ENCODE measurements at regions not wholly inside any gene's neighbourhood (a gene's known extent, or its start where the extent isn't known, plus 50 kb on each side); places are given as distances from the start of the nearest gene placed in this dataset.

DNA sequence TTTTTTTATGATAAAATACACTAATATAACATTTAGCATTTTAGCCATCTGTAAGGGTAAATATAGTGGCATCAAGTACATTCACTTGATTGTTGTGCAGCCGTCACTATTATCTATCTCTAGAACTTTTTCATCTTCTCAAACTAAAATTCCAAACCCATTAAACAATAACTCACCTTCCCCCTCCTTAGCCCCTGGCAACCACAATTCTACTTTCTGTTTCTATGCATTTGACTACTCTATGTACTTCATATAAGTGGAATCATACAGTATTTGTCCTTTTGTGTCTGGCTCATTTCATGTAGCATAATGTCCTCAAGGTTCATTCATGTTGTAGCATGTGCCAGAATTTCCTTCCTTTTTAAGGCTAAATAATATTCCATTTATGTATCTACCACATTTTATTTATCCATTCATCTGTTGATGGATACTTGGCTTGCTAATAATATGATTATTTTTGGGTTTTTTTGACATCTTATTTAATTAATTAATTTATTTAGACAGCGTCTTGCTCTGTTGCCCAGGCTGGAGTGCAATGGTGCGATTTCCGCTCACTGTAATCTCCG is 69.6 kb upstream of the MACF1 start:
- TF ChIP-seq, protein P1, sequence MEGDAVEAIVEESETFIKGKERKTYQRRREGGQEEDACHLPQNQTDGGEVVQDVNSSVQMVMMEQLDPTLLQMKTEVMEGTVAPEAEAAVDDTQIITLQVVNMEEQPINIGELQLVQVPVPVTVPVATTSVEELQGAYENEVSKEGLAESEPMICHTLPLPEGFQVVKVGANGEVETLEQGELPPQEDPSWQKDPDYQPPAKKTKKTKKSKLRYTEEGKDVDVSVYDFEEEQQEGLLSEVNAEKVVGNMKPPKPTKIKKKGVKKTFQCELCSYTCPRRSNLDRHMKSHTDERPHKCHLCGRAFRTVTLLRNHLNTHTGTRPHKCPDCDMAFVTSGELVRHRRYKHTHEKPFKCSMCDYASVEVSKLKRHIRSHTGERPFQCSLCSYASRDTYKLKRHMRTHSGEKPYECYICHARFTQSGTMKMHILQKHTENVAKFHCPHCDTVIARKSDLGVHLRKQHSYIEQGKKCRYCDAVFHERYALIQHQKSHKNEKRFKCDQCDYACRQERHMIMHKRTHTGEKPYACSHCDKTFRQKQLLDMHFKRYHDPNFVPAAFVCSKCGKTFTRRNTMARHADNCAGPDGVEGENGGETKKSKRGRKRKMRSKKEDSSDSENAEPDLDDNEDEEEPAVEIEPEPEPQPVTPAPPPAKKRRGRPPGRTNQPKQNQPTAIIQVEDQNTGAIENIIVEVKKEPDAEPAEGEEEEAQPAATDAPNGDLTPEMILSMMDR (IDR thresholded peaks at IDR 0.05) = no peak
- TF ChIP-seq POLR2A (IDR thresholded peaks at IDR 0.05) = no peak
